ENCODE measurements at regions not wholly inside any gene's neighbourhood (a gene's known extent, or its start where the extent isn't known, plus 50 kb on each side); places are given as distances from the start of the nearest gene placed in this dataset.

- Histone ChIP-seq H2AFZ (no peak overlapping the region), H3K79me2 (ENCODE audit: low read depth) (no peaks in the 10 kb centered on the region), H3K9me3 (ENCODE audit: insufficient read depth, low read depth) (peaks cover 17% of the 10 kb centered on the region), H3K27ac (no peak overlapping the region), H3K36me3 (ENCODE audit: low read depth) (no peaks in the 10 kb centered on the region), H3K4me2 (no peak overlapping the region), H3K9me2 (ENCODE audit: insufficient read depth) (no peaks in the 10 kb centered on the region), H4K20me1 (ENCODE audit: insufficient read depth) (no peaks in the 10 kb centered on the region), H3K4me3 (no peak overlapping the region), H3K4me1 (replicated peaks; ENCODE audit: insufficient read depth) (peaks cover 79% of the 10 kb centered on the region), H3K27me3 (ENCODE audit: insufficient read depth, low read depth) (no peaks in the 10 kb centered on the region), H3F3A (ENCODE audit: insufficient read depth, low read depth) (peaks cover 64% of the 10 kb centered on the region)
- no TSS peak for BruUV-seq (replicated peaks)
- no peak for DNase-seq
- no peak for TF ChIP-seq EZH2 (IDR thresholded peaks at IDR 0.05; ENCODE audit: low read depth)
- TF ChIP-seq, protein P1, sequence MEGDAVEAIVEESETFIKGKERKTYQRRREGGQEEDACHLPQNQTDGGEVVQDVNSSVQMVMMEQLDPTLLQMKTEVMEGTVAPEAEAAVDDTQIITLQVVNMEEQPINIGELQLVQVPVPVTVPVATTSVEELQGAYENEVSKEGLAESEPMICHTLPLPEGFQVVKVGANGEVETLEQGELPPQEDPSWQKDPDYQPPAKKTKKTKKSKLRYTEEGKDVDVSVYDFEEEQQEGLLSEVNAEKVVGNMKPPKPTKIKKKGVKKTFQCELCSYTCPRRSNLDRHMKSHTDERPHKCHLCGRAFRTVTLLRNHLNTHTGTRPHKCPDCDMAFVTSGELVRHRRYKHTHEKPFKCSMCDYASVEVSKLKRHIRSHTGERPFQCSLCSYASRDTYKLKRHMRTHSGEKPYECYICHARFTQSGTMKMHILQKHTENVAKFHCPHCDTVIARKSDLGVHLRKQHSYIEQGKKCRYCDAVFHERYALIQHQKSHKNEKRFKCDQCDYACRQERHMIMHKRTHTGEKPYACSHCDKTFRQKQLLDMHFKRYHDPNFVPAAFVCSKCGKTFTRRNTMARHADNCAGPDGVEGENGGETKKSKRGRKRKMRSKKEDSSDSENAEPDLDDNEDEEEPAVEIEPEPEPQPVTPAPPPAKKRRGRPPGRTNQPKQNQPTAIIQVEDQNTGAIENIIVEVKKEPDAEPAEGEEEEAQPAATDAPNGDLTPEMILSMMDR (conservative IDR thresholded peaks at IDR 0.05), result no peak
- intact Hi-C loops (cut with micrococcal nuclease; ENCODE audit: unreplicated experiment), result loop anchor here (2.0 to 5.0 kb wide), 3 partner anchors 49 to 187 kb away; partner anchors contain the start of gene TOMM7
- ChIA-PET CTCF (no interaction called here), POLR2A (ENCODE audit: unreplicated experiment) (no interaction called here)
These were observed 57.1 kb upstream of the IL6 start for GRCh38 chr7:22669692-22670421.

GRCh38 chr7:22668971-22669401, 58.0 kb upstream of the IL6 start:
- no peaks in the 10 kb centered on the region for H3K9me2 ChIP-seq (ENCODE audit: insufficient read depth)
- no peaks in the 10 kb centered on the region for H4K20me1 ChIP-seq (ENCODE audit: insufficient read depth)
- H3F3A ChIP-seq (ENCODE audit: insufficient read depth, low read depth), result peaks cover 60% of the 10 kb centered on the region
- intact Hi-C loops (cut with micrococcal nuclease; ENCODE audit: unreplicated experiment), result loop anchor here (1.0 to 5.0 kb wide), 6 partner anchors 50 to 188 kb away; partner anchors contain the start of gene TOMM7
- no TSS peak for BruUV-seq (replicated peaks)
- H2AFZ ChIP-seq, result no peak overlapping the region
- TF ChIP-seq, protein P1 (conservative IDR thresholded peaks at IDR 0.05), result no peak
- no peak for TF ChIP-seq EZH2 (IDR thresholded peaks at IDR 0.05; ENCODE audit: low read depth)
- peak in 1 of 2 experiments; percentile 68 for DNase-seq
- peak overlapping the region; percentile 94; the same call in 1 of the 2 replicates for H3K27ac ChIP-seq
- H3K4me2 ChIP-seq, result no peak overlapping the region; the same call in 1 of the 2 replicates
- H3K36me3 ChIP-seq (ENCODE audit: low read depth), result no peaks in the 10 kb centered on the region
- no peaks in the 10 kb centered on the region for H3K27me3 ChIP-seq (ENCODE audit: insufficient read depth, low read depth)
- H3K4me1 ChIP-seq (replicated peaks; ENCODE audit: insufficient read depth), result peaks cover 75% of the 10 kb centered on the region
- H3K9me3 ChIP-seq (ENCODE audit: insufficient read depth, low read depth), result peaks cover 13% of the 10 kb centered on the region; the same call in 1 of the 2 replicates
- ChIA-PET CTCF (no interaction called here), POLR2A (ENCODE audit: unreplicated experiment) (no interaction called here)
- no peak overlapping the region for H3K4me3 ChIP-seq
- H3K79me2 ChIP-seq (ENCODE audit: low read depth), result no peaks in the 10 kb centered on the region

- peak overlapping the region; percentile 94 for H3K27ac ChIP-seq
- CTCF ChIA-PET, result interaction anchor here (0.6 to 1.5 kb wide), 3 partner anchors 59 to 418 kb away, joined by 3 to 5 read pairs (median 4); partner anchors contain the start of gene IL6
These were observed 59.3 kb upstream of the IL6 start for GRCh38 chr7:22667562-22668239.

More at GRCh38 chr7:22667562-22668239, 59.3 kb upstream of the IL6 start:
- POLR2A ChIA-PET (ENCODE audit: unreplicated experiment), result interaction anchor here (0.6 to 1.0 kb wide), 7 partner anchors 13 to 603 kb away, joined by 3 to 13 read pairs (median 4); partner anchors contain the start of gene IL6
- H4K20me1 ChIP-seq (ENCODE audit: insufficient read depth), result no peaks in the 10 kb centered on the region
- peaks cover 9% of the 10 kb centered on the region; the same call in 1 of the 2 replicates for H3K9me3 ChIP-seq (ENCODE audit: insufficient read depth, low read depth)
- no peak overlapping the region for H2AFZ ChIP-seq
- H3K36me3 ChIP-seq (ENCODE audit: low read depth), result no peaks in the 10 kb centered on the region
- no TSS peak for BruUV-seq (replicated peaks)
- no peak overlapping the region; the same call in 1 of the 2 replicates for H3K4me3 ChIP-seq
- no peaks in the 10 kb centered on the region for H3K9me2 ChIP-seq (ENCODE audit: insufficient read depth)
- H3F3A ChIP-seq (ENCODE audit: insufficient read depth, low read depth), result peaks cover 47% of the 10 kb centered on the region
- no peaks in the 10 kb centered on the region for H3K27me3 ChIP-seq (ENCODE audit: insufficient read depth, low read depth)
- no peaks in the 10 kb centered on the region for H3K79me2 ChIP-seq (ENCODE audit: low read depth)
- H3K4me1 ChIP-seq (replicated peaks; ENCODE audit: insufficient read depth), result peaks cover 71% of the 10 kb centered on the region
- intact Hi-C loops (cut with micrococcal nuclease; ENCODE audit: unreplicated experiment), result loop anchor here (1.0 to 5.0 kb wide), 9 partner anchors 51 to 190 kb away; partner anchors contain the start of gene TOMM7
- DNase-seq, result peak; percentile 87 to 100
- H3K4me2 ChIP-seq, result peak overlapping the region; percentile 55
- TF ChIP-seq, protein P1 (conservative IDR thresholded peaks at IDR 0.05), result no peak
- TF ChIP-seq EZH2 (IDR thresholded peaks at IDR 0.05; ENCODE audit: low read depth), result no peak
